SIG-M5 treated with dmso at 0.1 percent for 504 hours (cell line): ENCODE measurements at regions not wholly inside any gene's neighbourhood (a gene's known extent, or its start where the extent isn't known, plus 50 kb on each side); places are given as distances from the start of the nearest gene placed in this dataset.
A peak's percentile ranks its signal among the peaks of the same experiment; 100 is the strongest.

ENCODE experiments used
- DNase-seq: peaks from one replicate; lab custom pipeline; 2025; ENCODE audit not compliant: unreplicated experiment; lab: John Stamatoyannopoulos, UW

DNA sequence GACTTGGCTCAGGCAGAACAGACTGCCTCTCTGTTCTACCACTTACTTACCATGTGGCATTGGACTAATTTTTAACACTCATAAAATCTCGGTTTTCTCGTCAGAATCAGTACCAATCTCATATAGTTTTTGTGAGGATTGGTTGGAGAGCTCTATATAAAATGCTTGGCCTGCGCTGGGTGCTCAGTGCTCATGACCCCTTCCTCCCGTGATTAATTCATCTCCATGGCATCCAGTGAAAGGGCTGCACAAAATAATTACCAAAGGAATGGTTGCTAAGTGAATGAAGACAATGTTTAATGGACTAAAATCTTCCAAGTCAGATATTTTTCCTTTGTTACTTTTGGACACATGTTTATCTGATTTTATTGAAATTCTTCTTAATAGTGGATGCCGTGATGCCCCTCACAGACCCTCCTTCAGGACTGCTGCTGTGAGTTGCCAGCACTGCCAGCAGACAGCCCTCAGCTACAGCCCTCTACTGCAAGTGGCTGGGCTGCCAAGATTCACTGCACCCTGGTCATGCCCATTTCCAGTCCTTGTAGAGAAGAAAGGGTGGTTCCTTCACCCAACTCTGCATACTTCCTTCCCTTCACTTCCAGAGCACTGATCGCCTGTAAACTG lies 436.5 kb downstream of the LMO4 start:
- no peak for DNase-seq

DNA sequence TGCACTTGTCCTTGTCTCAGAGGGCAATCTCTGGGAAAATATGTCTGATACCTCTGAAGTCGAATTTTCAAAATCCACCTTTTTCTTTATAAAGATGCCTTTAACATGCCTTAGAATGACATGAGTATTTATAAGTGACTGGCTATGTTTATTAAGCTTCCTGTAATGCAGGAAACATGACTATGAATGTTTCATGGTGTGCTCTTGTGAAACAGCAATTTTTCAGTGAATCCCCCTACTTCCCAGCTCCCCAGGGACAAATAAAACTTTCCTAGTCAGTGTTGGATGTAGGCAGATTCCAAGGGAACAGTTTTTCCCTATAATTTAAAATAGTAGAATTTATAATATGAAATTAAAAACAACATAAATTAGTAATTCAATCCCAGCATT lies 437.0 kb downstream of the LMO4 start:
- DNase-seq = no peak

DNA sequence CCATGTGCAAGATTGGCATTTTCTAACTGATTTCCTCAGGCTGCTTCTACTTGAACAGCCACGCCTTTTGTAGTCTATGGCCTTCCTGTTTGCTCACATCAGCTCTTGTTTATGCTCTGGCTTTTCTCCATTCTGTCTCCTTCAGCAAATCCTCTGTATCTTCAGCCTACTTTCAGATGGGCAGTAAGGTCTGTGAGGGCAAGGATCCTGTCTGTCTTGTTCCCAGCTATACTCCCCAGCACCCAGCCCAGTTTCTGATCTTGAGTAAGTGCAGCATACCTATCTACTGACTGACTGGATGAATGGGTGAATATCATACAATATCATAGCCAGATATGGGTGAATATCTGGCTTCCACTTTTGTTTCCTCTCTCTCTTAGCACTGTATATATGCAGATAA lies 438.1 kb downstream of the LMO4 start:
- no peak for DNase-seq

DNA sequence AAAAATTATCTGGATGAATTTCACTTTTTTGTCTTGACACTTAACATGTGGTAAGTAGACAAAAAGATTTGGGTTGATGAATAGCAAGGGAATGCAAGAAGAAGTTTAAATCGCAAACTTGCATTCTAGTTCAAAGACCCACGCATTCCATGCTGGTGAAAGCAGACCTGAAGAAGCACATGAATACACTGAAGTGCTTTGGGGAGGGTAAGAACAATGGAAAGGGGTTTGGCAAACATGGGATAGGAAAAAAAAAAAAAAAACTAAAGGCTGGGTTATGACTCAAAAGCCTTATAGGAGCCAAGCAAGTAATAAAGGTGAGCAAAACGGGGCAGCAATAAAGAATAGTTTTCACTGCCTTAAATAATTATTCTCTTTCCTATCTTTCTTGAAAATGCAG lies 450.2 kb downstream of the LMO4 start:
- DNase-seq = no peak

DNA sequence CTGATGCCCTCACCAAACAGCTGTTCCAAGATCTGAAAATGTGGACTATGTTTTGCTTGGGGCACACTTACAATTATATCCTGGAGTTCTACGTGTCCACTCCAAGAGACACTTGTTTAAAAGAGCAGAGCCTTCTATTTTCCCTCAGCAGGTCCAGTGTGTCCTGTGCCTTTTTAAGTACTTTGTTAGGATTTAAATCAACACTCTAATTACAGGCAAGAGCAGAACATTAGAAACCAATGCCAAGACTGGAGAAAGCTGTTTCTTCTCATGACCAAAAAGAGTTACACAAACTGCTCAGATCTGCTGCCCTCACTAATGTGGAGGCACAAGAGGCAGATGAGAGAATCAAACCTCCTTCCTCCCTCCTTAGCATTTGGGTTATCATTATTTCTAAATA lies 452.9 kb downstream of the LMO4 start:
- DNase-seq = no peak

DNA sequence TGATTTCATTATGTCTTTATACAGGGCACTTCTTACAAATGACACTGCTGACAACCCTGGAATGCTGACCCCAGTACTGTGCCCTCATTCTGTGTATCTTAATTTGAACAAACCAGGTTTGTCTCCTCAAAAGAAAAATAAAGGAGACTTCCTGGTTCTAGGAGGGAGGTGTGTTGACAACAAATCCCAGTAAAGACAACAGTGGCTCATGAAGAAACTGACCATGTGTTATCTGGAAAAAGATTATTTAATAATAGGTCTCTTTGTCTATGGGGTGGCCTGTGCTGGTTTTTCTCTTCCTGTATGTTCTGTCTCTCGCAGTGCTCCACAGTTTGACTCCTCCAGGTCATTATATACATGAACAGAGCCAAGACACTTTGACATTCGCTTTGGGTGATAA lies 454.6 kb downstream of the LMO4 start:
- DNase-seq = no peak

DNA sequence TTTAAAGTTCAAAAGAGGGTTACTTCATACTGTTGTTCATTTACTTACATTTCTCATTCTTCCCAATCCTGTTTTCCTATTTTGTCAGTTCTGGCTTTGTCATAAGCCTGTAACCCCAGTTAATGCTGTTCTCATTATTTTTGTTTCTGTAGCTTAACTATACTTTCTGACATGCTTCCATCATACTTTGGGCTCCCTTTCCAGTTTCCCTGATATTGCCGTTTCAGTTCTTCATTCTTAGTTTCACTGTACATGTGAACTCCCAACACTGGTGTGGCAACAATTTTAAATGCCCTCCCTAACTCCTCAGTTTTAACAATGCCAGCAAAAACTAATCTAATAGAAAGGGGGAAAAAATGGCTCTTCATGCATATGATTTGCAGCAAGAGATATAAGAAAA lies 456.7 kb downstream of the LMO4 start:
- peak; percentile 9 for DNase-seq

DNA sequence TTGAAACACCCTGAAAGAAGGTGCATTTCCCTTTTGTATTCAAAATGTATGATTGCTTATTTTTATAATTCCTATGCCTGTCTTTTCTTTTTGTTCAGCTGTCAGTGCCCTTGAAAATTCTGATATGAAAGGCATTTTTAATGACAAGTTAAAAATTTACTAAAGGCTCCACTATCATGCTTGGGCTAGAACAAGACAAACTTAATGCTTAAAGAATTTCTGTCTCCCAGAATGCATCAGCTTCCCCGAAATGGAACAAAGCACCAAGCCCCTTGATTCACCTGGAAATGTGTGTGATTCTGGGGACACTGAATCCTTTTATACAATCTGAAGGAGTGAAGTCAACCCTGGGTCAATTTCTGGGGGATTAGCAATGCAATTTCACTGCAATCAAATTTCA lies 457.5 kb downstream of the LMO4 start:
- DNase-seq = no peak

DNA sequence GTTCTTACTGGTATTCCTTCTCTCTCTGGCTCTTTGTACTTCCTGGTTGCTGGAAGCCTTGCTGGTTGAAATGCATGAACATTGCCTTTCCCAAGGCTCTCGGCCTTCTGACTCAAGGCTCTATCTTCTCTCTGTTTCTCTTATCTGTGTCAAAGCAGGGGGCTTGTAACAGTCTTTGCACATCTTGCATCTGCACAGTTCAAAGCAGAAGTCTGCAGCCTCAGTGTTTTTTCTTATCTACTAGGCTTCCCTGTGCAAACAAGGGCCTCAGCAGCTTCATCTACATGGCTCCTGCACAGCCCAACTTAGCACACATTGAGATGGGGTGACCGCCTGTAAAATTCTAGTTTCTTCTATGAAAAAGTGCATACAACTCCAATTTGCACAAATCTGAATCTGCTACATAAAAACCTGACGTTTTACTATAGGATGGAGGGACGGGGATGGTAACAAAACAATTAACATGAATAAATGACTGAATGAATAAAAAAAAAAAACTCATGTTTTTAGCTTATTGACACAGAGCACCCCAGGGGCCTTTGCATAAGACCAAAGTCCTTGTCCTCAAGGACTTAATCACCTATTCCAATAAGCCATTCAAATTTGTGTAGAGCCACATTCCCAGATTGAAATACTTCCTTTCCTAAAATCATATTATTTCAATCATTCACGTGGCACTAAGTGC lies 458.3 kb downstream of the LMO4 start:
- DNase-seq = no peak

DNA sequence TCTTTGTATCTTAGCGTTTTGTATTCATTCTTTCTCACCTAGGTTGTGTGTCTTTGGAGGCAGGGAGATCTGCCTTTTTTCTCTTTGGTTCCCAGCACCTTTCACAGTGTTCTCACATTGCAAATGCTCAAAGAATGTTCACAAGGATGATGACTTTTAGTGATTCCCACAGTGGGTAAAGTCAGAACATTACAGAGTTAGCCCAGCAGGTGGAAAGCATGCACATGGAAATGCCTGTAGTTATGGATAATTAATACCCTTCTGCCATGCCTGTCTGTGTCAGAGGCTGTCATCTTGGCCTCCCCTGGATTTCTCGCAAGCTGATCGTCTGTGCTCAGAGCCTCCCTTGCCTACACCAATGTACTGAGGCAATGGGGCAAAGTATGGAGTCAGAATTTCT lies 458.9 kb downstream of the LMO4 start:
- DNase-seq = no peak

DNA sequence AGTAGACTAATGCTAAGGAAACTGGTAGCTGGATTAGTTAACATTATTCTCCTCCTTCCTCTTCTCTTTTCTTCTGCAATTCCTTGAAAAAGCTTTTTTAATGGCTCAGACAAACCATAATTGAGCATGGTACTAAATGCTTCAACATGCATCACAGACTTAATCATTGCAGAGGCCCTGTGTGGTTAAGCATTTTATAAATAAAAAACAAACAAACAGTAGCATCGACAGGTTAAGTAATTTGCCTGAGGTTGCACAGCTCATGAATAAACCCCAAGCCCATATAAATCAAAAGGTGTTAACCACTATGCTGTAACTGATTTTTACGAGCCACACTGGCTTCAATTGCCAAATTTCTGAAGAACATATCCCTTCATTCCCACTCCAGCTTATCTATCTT lies 462.1 kb downstream of the LMO4 start:
- DNase-seq = no peak

DNA sequence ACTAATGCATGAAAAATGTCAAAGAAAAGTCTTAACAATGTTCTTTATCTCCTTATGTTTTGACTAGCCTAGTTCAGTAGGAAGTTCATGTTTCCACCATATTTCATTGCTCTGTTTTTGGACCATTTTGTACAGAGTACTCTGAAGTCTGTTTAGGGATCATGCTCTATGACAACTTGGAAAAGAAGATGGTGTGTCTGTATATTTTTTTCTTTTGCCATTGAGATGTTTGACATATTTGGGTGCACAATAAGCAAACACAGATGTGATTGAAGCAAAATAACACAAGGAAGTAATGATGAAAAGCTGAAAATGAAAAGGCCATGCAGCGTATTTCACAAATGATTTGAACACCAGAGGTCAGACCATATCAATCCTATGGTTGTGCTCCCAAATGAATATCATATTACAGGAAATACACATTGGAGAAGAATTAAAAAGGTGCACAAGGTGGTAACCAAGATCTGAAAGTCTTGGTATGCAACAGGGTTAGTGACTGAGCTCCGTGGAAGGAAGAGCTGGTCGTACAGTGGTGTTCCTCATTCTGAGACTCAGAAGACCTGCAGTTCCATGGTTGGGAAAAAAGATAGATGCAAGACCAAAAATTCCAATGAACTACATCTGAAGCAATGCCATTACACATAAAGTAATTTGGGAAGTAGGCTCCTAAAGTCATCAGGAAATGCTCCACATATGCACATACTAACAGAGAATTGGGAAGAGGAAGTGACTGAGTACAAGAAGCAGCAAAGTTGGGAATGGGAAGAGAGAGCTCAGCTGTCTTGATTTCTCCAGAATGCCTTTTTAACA lies 463.5 kb downstream of the LMO4 start:
- DNase-seq = no peak

DNA sequence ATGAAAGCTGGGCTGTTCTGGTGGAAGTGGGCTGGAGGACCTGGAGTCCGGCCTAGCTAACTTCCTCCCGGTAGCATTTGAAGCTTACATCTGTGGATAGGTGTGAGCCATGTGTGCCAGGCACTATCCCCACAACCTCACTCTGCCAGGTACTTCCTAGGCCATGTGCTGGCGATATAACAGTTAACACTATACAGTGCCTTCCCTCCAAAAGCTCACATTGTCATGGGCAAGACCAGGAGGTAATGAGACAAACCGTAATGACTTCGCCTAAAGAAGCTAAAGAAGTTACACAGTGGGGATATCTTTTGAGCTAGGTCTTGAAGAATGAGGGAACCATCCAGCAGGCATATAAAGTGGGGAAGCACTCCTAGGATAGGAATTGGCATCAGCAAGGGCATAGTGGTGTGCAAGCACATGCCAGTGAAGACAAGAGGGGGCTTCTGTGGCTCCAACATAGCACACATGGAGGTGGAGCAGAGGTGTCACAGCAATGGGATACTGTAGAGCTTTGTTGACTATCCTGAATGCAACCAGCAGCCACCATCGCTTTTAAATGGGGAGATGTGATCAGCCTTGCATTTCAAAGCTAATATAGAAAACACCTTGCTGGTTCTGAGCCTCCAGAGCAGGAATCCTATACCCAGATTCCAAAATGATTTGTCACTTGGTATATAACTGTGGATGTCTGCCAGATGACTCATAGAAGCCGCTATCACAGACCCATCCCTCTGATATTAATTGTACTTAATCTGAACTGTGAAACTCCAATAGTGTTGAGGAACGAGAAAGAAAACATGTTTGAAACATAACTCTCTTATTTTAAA lies 466.3 kb downstream of the LMO4 start:
- no peak for DNase-seq

DNA sequence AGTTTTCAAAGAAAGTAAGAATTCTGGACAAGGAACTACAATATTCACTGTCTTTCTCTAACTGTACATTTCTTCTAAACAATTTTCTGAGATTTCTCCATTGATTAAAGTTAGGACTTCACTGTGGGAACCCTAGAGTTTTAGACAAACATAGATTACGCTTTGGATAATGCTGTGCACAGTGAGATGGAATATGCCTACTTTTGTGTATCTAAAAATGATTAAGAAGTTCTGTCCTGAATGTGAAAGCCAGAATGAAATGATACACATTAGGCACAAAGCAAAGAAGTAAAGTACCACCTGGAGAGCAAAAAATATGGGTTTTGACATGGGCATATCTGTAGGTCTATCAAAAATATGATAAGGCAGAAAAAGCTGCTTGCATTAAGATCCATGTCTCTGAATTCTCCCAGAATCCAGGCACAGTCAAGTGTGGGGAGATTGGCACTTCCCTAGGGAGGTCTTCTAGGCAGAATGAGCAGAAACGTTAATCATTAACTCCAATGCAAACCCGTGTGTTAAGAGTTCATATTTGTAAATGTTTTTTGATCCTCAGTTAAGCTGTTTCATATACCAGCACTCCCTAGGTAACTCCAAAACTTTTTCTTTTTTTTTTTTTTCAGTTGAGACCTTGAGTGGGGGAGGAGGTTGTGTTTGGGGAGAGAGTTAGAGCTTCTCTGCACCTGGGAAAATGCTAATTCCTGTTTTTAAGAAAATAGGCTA lies 467.1 kb downstream of the LMO4 start:
- no peak for DNase-seq

DNA sequence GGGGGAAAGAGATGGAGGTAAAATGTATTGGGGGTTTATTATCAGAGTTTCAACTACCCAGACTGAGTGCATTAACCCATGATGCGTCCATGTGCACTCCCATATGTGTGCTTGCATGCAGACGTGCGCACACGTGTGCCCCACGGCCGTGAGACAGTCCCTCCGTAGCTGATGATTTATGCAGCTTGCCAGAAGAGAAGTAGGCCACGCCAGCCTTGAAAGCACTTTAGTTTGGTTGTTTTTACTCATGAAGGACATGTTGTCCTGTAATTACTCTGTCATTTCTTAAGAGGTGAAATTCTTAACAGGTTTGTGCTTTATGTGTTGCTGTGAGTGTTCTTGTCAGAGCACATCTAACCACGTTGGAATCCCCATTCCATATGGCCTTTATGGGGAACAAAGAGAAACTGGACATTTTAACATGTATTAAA lies 467.8 kb downstream of the LMO4 start:
- no peak for DNase-seq

DNA sequence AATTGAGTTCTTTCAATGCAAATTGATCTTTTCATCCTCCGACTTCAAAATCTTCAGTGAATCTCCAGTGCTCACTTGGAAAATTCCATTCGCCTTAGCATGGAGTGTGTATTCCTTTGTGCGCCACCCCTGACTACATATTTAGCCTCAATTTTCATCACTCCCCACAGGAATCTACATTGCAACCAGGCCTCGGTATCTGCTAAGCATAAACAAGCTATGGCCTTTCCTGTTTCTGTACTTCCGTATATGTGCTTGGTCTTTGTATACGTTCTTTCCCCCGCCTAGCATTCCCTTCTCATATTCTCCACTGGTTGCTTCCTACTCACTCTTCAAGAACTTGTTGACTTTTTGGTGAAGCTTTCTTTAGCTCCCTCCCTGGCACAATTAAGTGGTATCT lies 470.8 kb downstream of the LMO4 start:
- no peak for DNase-seq

DNA sequence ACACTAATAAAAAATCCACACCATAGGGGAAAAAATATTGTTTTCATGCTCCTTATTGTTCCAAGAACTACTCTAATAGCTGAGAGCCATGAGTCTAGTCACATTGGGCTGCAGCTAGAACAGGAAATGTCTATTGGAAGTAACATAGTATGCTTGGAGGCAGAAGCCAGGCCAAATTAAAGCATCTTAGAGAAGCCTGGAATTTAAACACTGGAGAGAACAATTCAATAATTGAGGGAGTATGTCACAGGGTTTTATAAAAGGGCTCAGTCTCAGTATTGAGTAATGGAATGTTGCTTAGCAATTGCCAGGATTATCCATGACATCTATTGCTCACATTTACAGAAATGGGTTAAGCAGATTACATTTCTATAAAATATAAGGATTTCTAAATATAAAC lies 471.3 kb downstream of the LMO4 start:
- no peak for DNase-seq

DNA sequence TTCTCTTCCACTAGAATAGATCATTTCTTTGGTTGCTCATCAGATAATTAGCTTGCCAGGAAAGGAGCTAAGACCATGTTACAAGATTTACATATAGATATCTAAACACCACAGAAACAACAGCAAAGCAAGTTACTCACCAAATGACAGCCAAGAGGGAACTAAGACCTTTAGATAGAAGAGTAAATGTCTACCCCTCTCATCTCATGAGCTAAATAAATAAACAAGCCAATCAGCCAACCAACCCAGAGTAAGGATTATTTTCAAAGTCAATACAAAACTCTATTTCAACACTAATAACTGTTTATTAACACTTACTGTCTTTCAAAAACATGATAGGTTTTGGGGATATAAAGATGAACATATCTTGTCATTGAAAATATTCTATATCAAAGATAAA lies 474.7 kb downstream of the LMO4 start:
- no peak for DNase-seq

DNA sequence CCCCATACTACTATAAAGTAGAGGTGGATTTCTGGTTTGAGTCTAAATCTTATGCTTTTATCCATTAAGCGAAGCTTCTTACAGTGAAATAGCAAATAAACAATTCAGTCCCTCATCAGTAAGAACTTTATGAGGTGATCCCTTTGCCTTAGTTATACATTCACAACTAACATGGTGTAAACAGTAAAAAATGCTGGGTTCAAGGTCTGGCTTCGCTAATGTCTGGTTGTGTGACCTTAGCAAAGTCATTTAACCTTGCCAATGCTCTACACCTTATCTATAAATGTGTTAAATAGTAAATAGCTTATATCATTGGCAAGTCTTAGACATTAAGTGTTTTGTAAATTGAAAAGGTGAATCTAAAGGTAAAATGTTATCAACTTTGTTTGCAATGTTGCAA lies 475.4 kb downstream of the LMO4 start:
- no peak for DNase-seq

DNA sequence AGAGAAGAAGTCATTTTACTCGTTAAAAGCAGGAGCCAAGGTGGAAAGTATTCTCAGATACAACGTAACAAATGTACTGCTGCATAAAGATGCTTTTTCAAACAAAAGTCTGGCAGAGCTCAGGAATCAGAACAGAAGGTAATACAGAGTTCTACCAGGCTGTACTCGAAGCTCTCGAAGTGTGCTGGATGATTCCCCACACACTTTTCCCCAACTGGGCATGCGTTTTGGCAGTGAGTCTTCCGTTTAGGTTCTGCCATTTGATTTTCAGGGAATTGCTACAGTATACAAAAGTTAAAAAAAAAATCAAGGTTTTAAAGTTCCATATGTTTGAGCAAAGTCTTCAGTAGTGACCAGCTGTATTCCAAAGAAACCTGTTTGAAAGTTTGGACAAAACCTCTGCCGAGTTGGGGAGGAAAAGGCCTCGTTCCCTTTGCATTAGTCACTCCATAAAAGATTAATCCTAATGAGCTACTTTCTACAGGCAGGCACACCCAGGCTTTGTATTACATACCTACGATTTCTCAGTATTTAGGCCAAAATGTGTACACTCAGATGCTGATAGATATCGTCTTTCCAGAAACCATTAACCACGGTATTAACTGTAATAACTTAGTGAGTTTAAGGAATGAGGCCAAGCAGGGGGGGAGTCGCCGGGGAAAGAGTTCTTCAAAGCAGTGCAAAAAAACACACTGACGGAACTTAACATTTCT lies 477.1 kb downstream of the LMO4 start:
- no peak for DNase-seq
